HFF-Myc (cell line): ENCODE measurements at regions not wholly inside any gene's neighbourhood (a gene's known extent, or its start where the extent isn't known, plus 50 kb on each side); places are given as distances from the start of the nearest gene placed in this dataset.

Experiments used
- DNase-seq: peaks from one replicate; pipeline ENCODE4 v3.0.0-alpha.2; 2011; ENCODE audit warnings: low read depth; ENCODE audit errors: extremely low read depth
- H3K4me3 ChIP-seq: replicated peaks from 2 replicates; pipeline ENCODE4 v1.5.1; 2011; ENCODE audit warnings: low read depth, mild to moderate bottlenecking, control low read depth, low read length
- CTCF ChIP-seq: IDR thresholded peaks from 2 replicates; pipeline ENCODE4 v1.5.1; 2012; ENCODE audit warnings: mild to moderate bottlenecking, low read depth, low read length, control low read depth; ENCODE audit errors: missing control alignments

- H3K4me3 ChIP-seq, result no peak overlapping the region
Measured at GRCh38 chr13:109671919-109672318, 114.5 kb downstream of the IRS2 start.

GRCh38 chr13:109670776-109671175 lies 115.6 kb downstream of the IRS2 start:
- no peak for TF ChIP-seq CTCF
- H3K4me3 ChIP-seq, result no peak overlapping the region
- no peak for DNase-seq

More at GRCh38 chr13:109671919-109672318, 114.5 kb downstream of the IRS2 start:
- DNase-seq, result no peak
- TF ChIP-seq CTCF, result no peak

- no peak for DNase-seq
- no peak for TF ChIP-seq CTCF
Measured at GRCh38 chr13:109669956-109670355, 116.4 kb downstream of the IRS2 start.

GRCh38 chr13:109669234-109669612 lies 117.2 kb downstream of the IRS2 start:
- TF ChIP-seq CTCF, result no peak
- DNase-seq, result no peak

More at GRCh38 chr13:109669956-109670355, 116.4 kb downstream of the IRS2 start:
- H3K4me3 ChIP-seq, result no peak overlapping the region

GRCh38 chr13:109668433-109669233 lies 117.8 kb downstream of the IRS2 start:
- no peak for TF ChIP-seq CTCF
- H3K4me3 ChIP-seq, result no peak overlapping the region
- no peak for DNase-seq

More at GRCh38 chr13:109669234-109669612, 117.2 kb downstream of the IRS2 start:
- no peak overlapping the region for H3K4me3 ChIP-seq

GRCh38 chr13:109667807-109668291 lies 118.5 kb downstream of the IRS2 start:
- H3K4me3 ChIP-seq, result no peak overlapping the region
- DNase-seq, result no peak
- no peak for TF ChIP-seq CTCF
